ENCODE measurements at regions not wholly inside any gene's neighbourhood (a gene's known extent, or its start where the extent isn't known, plus 50 kb on each side); places are given as distances from the start of the nearest gene placed in this dataset.
"Not testable (repeated sequence)": the region's sequence is repeated elsewhere in the genome, so short reads cannot be mapped to it uniquely, and the experiment has no call there.

DNA sequence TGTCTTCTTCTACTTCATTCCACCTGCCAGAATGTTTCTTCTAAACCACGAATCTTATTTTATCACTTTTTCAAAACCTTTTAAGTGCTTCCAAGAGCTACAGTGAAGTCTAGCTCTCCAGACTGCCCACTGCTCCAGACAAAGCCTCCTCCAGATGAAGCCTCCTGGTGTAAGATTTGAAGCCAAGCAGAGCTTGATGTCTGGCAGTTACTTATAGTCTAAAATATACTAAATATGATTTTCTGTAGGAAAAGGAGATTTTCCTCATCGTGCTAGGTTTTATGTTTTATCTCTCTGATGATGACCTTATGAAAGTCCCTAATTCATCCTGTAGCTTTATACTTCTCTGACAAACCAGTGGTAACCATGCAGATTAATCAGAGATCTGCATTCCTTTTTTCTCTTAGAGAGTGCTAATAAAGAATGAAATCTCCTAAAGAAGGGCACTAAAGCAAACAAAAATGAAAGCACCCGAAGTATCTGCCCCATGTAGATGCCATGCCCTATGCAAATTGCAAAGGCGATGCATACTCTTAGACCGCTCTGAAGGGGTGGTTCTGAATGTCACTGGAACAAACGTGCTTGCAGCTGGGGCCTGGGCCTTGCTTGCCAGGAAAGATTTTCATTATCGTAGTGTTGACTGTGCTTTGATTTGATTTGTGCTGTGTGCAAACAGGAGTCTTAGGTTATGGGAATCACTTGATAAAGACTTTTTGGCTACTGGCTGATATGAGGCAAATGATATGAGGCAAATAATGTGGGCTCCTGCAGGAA is 314.2 kb downstream of the PID1 start:
- DNase-seq = no peak

DNA sequence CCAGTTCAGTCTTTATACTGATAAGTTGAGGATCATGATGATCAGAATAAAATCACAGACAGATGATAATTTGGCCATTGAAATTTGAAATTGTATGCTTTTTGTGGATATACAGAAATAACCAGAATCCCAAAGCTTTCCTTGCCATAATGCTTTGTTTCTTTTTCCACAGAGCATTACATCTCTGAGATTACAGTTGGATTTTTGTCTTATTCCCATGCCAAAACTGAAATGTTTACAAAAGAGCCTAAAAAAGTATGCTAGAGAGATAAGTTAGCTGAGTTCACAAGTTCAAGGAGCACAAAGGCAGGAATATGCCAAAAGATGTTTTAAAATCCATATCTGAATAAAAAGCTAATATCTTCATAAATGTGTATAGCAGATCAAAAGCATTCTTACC is 321.3 kb downstream of the PID1 start:
- no peak for DNase-seq

DNA sequence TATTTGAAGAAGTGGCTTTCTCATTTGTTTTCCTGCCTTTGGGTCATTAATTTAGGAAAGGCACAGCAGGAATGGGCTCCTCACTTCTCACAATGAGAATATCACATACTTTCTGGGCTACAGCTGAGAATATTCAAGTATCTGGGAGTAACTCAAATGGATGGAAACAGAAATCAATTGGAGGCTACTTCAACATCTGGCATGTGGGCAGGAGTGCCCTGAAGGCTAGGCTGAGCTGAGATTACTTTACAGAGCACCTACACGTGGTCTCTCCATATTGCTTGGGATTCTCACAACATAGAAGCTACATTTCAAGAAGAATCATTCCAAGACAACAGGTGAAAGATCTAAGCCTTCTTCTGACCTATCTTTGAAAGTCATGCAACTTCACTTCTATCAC is 325.4 kb downstream of the PID1 start:
- DNase-seq = no peak

DNA sequence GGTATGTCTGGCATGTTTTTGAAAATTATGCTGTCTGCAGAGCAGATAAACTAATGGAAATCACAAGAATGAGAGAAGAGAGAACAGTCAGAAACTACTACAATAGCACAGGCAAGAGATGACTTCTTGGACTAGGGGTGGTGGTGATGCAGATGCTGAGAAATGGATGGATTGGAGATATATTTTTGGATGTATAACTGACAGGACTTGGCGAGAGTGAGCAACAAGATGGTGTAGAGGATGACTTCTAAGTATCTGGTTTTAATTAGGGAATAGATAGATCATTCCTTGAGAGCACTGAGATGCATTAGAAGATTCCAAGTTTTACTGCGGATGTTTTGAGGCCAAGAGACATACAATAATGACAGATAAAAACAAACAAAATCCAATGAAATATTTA is 328.2 kb downstream of the PID1 start:
- DNase-seq = no peak

DNA sequence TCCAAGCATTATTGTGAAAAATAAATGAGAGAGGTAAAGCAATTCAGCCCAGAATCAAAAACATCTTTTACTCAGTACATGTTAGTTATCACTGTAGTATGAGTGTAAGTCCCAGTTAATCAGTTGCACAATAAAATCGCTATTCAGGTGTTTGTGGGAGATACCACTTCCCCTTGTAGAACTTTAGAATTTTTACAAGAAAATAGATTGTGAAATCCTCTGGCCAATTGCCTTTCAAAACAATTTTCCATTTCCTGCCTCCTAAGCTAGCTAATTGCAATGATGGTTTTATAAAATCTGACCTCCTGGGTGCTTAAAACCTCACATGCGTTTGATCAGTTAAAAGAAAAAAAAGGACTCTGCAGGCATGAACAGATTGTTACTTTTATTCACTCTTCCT is 332.5 kb downstream of the PID1 start:
- no peak for DNase-seq

DNA sequence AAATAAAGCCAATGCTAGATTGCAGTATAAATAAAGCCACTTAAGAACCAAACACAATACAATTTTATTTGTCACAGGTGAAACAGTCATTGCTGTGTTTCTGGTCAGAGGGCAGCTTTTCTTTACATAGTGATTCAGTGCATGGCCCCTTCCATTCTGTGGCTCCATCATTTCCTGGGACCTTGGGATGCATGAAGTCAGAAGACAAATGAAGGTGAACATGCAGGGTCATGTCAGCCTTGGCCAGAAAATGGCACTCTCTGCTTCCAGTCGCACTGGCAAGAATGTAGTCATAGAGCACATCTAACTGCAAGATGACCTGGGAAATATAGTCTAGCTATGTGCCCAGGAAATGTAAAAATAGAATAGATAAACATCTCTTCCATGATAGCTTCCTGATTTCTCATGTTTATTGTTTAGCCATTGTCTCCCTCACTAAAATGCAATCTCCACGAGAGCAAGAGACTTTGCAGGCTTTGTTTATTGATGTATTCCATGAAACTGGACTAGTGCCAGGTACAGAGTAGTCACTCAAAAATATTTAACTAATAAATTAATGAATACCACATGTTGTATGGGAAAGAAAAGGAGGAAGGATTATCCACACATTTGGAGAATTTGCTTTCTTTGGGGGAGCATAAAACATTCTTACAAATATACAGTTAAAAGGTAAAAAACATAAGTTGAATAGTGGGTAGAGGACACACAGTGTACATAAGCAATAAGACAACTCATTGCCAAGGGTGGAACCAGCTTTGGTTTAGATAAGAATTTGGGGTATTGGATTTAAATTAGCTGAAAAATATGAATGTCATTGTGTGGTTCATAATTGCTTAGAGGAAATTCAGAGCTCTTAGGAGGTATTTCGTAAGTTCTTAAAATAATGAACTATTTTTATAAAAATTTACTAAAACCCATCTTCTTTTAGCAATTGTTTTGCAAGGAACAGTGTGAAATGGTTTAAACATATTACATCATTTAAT is 343.8 kb downstream of the PID1 start:
- no peak for DNase-seq

DNA sequence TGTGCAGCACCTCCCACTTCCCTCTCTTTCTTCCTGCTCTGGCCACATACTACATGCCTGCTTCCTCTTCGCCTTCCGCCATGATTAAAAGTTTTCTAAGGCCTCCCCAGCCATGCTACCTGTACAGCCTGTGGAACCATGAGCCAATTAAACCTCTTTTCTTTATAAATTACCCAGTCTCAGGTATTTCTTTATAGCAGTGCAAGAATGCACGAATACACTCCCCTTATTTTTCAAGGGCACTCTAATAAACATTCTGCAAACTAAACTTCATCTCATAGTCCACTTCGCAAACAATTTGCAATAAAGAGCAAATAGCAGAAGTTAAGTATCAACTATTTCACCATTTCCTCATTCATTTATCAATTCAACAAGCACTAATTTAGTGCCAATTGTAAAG is 351.3 kb downstream of the PID1 start:
- DNase-seq = no peak

DNA sequence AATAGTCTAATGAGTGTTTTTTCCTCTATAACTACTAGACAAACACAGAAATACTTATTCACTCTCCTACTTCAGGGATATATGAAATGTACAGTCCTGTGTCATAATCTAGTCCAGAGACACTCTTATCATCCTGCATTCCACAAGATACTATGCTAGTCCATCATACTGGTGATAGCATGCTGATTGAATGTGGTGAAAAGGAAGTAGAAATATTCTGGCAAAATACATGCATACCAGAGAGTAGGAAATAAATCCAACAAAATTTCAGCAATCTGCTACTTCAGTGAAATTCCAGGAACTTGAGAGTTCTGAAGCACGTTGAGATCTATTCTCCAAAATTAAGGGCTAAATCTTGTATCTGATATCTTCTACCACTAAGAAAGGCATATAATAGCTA is 353.9 kb downstream of the PID1 start:
- no peak for DNase-seq

DNA sequence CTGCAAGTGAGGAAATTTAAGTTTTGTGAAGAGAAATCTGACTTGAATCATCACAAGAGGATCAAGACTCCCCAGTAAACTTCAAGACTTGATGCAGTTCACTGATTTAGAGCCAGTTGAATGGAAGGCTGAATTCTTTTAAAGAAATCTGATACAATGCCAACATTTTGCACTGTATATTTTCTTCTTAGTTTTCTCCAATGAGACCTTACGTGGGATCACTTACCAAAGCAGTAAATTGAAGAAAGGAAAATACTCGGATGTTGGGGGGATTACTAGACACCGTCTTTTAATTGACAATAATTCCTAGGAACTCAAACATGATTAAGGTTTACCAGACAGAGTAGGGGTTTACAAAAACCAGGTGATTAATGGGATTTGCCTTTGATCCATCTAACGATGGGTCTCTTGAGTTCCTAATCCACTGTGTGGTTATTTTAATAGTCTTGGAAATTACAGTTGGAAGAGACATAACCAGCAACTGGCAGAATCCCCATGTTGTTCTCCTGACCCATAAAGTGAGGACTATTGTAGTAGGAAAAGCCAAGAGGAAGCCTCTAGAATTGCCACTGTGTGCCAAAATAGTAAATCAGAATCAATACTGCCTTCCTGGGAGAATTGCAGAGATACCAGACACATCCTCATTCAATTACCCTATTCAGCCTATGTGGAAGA is 354.5 kb downstream of the PID1 start:
- DNase-seq = no peak

DNA sequence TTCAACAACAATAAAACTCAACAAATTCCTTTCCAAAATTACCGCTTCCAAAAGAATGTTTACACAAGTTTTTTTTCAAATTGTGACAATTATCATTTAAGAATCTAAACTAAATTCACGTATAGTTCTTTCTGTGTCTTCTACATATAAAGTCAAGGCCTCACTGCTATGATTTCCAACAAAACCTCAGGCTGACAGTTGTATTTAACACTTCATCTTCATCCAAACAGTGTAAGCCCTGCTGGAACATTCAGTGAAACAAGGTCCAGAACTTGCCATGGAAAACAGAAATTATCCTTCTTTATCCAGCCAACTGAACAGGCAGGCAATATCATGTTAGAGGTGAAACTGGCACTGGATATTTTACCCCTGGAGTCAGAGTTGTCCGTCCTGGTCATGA is 357.9 kb downstream of the PID1 start:
- DNase-seq = no peak

DNA sequence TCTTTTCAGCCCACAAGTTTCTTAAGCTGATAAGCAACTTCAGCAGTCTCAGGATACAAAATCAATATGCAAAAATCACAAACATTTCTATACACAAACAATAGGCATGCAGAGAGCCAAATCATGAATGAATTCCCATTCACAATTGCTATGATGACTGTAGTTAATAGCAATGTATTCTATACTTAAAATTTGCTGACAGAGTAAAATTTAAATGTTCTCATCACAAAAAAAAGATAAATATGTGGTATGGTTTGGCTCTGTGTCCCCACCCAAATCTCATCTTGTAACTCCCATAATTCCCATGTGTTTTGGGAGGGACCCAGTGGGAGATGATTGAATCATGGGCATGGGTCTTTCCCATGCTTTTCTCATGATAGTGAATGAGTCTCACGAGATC is 360.2 kb downstream of the PID1 start:
- not testable (repeated sequence) for DNase-seq

DNA sequence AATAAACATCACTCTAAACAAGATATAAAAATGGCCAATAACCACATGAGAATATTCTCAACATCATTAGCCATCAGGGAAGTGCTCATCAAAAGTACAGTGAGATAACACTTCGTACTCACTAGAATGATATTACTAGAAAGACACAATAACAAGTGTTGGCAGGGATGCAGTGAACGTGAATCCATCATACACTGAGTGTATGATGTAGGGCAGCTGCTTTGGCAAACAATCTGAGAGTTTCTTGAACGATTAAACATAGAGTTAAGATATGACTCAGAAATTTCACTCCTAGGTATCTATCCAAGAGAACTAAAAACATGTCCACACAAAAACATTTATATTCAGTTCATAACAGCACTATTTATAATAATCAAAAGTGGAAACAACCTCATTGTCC is 368.9 kb downstream of the PID1 start:
- no peak for DNase-seq

DNA sequence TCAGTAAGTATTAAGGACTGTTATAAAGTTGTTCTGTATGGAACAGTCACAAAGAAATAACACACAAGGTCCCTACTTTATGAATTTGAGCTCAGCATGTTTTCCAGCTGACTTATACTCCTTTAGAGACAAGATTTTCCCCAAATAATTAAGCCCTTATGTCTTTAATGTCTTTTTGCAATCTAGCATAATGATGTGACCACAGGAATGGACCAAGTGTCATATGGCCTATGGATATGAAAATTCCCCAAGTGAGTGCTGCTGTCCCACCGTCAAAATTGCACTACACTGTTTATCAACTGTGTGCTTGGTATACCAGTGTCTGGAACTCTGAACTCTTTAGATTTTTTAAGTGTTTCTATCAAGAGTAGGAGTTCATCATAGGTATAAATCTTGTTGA is 369.6 kb downstream of the PID1 start:
- no peak for DNase-seq

DNA sequence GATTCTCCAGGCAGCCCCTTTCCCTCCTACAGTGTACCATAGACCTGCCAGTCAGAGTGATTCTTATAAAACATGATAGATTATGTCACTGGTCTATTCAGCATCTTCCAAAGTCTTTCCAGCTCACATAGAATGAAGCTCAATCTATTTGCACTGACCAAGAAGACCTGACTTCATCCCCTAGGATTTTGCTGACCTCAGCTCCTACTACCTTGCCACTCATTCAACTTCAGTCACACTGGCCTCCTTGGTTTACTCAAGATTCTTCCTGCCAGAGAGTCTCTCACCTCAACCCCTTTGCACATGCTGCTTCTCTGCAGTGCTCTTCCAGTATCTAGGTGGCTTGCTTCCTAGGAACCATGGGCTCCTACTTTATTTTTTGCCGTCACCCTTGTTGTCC is 392.9 kb downstream of the PID1 start:
- DNase-seq = no peak

DNA sequence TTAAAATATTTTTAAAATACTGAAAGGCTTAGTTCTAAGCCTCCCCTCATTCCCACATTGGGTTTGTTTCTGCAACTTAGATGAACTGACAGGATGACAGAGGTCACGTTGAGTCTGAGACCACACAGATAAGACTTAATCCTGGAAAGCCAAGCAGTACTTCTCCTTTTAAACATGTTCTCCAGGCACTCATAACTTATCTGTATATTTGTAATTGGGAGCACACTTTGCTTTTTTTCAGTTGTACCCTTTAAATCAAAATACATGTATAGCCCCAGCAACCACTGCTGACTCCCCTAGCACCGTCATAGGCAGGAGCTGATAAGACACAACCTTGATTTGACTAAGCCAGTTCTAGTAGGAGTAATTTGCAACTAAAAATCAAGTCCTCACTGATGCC is 394.8 kb downstream of the PID1 start:
- no peak for DNase-seq

DNA sequence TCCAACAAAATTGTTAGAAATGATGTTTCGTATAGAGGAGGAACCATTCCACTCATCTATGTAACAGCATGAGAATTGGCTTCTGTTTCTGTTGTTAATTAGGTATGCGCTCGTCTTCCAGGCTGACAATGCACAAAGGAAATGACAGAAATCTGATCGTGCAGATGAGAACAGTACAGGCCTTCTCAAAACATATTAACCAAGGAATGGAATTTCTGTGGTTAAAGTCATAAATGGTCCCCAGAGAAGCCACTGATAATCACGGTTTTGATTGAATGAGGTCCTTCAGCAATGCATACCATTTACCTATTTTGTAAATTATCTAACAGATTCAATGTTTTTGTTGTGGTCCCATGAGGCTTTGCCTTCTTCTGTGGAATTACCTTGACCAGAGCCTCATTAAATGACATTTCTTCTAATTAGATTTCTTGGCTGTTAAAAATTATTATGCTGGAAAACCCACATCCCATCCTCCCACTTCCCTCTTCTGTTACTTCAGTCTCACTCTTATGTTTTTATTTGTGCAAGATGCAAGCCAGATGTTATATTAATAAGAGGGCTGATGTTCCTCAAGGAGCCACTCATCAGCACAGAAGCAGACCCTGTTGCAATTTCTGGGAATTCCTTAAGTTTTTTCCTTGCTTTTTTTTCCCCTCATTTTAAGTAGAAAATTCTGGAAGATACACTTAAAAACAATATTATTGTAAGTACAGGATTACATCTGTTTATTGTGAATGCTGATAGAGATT is 395.8 kb downstream of the PID1 start:
- no peak for DNase-seq

DNA sequence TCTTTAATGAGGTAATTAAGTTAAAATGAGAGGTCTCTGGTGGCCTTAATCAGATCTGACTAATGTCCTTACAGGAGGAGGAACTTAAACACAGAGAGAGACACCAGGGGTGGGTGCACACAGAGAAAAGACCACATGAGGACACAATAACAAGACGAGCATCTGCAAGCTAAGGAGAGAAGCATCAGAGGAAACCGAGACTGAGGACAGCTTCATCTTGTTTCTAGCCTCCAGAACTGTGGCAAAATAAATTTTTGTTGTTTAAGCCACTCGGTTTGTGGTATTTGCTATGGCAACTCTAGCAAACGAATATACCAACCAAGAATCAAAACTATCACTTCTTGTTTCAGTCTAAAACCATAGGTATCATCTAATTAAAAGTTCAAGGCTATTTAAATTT is 400.1 kb downstream of the PID1 start:
- no peak for DNase-seq

DNA sequence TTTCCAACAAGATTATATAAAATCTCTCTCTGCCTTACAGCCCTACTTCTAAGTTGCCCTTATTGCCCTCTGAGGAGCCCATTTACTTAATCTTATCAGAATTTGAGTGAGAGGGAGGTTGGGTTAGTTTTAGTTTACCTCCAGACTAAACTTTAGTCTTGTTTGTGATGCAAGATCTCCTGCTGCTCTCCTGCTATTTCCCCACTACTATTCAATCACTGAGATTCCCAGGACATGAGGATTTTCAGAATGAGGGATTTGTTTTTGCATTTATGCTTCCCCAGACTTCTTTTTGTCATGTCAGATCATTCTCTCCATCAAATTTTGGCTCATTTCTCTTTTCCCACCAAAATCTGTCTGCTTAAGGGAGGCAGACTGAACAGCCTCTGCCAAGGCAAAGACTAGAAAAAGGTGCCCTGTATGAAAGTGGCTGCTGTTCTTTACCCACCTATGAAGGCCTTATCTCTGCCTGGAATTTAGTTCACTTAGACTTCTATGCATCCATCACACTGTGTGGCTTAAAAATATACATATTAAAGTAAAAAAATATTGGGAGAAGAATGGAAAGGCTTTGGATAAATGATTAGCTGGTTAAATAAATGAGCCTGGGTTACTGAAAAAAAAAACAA is 401.3 kb downstream of the PID1 start:
- DNase-seq = no peak

DNA sequence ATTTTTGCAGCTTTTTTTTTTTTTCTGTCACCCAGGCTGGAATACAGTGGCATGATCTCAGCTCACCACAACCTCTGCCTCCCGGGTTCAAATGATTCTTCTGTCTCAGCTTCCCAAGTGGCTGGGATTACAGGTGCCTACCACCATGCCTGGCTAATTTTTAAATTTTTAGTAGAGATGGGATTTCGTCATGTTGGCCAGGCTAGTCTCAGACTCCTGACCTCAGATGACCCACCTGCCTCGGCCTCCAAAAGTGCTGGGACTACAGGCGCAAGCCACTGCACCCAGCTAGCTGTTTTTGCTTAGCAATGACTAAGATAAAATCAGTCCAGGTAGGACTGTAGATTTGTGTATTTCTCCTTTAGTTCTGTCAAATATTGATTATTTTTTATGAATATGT is 403.7 kb downstream of the PID1 start:
- no peak for DNase-seq

DNA sequence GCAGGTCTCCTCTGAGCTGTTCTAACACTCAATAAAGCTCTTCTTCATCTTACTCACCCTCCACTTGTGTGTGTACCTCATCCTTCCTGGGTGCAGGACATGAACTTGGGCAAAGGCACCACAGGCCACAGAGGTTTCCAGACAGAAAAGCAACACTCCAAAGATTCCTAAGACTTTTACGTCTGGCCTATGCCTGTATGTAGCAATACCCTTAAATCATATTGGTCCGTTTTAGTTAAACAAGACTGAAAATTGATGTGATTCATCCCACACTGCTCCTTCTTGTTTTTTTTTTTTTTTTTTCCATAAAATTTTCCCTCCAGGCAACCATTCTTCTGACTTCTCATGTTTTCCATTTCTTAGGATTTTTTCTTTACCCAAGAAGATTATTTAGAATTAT is 404.3 kb downstream of the PID1 start:
- no peak for DNase-seq

DNA sequence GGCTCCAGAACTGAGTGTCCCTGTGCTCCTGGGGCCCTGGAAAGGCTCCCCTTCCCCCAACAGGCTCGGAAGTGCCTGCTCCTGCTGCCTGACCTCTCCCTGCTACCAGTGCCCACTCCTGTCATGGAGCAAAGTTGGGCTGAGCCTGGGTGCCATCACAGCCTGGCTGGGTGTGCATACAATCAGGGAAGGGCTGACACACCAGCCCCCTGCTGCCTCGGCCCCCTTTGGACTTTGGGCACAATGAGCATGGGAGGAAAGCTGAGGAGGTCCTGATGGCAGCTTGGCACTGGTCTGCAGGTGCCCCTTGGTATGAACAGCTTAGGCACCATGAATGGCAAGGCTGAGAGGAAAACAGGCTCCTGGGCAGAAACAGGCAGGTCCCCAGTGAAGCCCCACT is 405.0 kb downstream of the PID1 start:
- no peak for DNase-seq

DNA sequence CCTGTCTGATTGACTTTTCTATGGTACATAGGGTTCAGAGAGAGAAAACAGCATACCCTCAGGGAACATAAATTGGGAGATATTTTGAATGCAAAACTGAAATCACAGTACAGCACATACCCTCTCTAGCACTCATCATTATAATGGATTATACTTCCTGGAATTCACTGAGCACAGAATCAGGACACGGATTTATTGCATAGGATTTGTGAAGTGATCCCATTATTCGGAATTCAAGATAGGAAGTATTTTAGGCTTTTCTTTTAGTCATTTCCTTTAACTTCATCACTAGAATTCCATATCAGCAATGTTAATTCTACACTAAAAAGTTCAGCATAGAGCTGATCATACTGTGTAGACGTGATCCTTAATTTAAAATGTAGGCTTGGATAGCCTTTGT is 407.0 kb downstream of the PID1 start:
- DNase-seq = no peak
